Immature natural killer cell (primary cell): ENCODE measurements at regions not wholly inside any gene's neighbourhood (a gene's known extent, or its start where the extent isn't known, plus 50 kb on each side); places are given as distances from the start of the nearest gene placed in this dataset.

ENCODE experiments used
- DNase-seq, 3 donors: peaks; one replicate each; pipeline ENCODE4 v3.0.0; 2022; ENCODE audit warnings: mixed read lengths in 1 of 3
- H3K27ac Mint-ChIP-seq, 6 donors: one replicate each; pipeline ENCODE4 v1.8.0; 2020; ENCODE audit warnings: mixed read lengths in 6 of 6, mild to moderate bottlenecking in 5 of 6, inconsistent platforms in 4 of 6, moderate library complexity in 3 of 6
- H3K27me3 Mint-ChIP-seq, 3 donors: one replicate each; pipeline ENCODE4 v1.8.0; 2020 to 2021; ENCODE audit warnings: low read depth in 3 of 3, mild to moderate bottlenecking in 3 of 3, mixed read lengths in 3 of 3, moderate library complexity in 3 of 3, inconsistent platforms in 1 of 3
- H3K36me3 Mint-ChIP-seq, 3 donors: one replicate each; pipeline ENCODE4 v1.8.0; 2020; ENCODE audit warnings: mixed read lengths in 3 of 3, inconsistent platforms in 2 of 3, mild to moderate bottlenecking in 2 of 3
- H3K4me1 Mint-ChIP-seq, 2 donors: one replicate each; pipeline ENCODE4 v1.8.0; 2020; ENCODE audit warnings: inconsistent platforms in 2 of 2, mild to moderate bottlenecking in 2 of 2, mixed read lengths in 2 of 2, moderate library complexity in 1 of 2
- H3K4me3 Mint-ChIP-seq, 5 donors: one replicate each; pipeline ENCODE4 v1.8.0; 2020; ENCODE audit warnings: mild to moderate bottlenecking in 5 of 5, mixed read lengths in 5 of 5, inconsistent platforms in 3 of 5, moderate library complexity in 3 of 5
- H3K9me3 Mint-ChIP-seq, 6 donors: one replicate each; pipeline ENCODE4 v1.8.0; 2020; ENCODE audit warnings: mild to moderate bottlenecking in 6 of 6, mixed read lengths in 6 of 6, inconsistent platforms in 4 of 6, moderate library complexity in 3 of 6

DNA sequence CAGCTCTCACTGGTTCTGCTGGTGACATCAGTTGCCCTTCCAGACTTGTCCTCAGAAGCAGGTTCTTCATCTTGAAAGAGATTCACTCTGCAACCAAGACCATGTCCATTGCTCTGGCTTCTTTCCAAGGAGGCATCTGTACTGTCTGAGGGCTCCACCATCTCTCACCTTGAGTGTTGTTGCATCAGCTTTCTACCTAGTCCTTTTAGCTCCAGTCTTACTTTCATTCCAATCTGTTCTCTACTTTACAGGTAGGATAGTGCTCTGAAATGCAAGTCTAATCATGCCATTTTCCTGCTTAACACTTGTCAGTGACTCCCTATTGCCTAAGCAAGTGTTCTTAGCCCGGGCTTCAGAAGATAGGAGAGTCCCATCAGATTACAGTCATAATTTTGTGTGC is 117.7 kb downstream of the EN1 start:
- Mint-ChIP-seq H3K36me3 (no peaks in the 10 kb centered on the region), H3K27me3 (peaks cover 0 to 6% (median 4%) of the 10 kb centered on the region in 3 donors), H3K27ac (no peak overlapping the region), H3K4me1 (no peaks in the 10 kb centered on the region), H3K9me3 (peaks cover 0 to 8% (median 4%) of the 10 kb centered on the region in 6 donors), H3K4me3 (no peak overlapping the region)
- DNase-seq, result no peak

DNA sequence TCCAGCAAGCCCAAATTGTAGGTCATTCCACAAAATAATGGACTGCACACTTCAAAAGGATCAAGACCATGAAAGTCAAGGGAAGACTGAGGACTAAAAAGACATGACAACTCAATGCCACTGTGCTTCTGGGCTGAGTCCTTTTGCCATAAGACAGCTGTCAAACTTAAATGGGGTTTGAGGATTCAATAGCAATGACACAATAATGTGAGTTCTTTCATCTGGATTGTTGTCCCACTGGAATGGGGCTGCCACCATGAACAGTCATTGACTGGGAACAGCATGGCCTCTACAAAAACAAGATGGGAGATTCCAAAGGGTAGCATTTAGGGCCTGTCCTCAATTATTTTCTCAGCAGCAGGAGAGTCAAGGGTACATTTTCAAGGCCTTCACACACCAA is 118.5 kb downstream of the EN1 start:
- H3K27me3 Mint-ChIP-seq, result peaks cover 0 to 6% (median 3%) of the 10 kb centered on the region in 3 donors
- no peaks in the 10 kb centered on the region for H3K4me1 Mint-ChIP-seq
- H3K27ac Mint-ChIP-seq, result no peak overlapping the region
- H3K9me3 Mint-ChIP-seq, result peaks cover 0 to 8% (median 4%) of the 10 kb centered on the region in 6 donors
- DNase-seq, result no peak
- no peaks in the 10 kb centered on the region for H3K36me3 Mint-ChIP-seq
- no peak overlapping the region for H3K4me3 Mint-ChIP-seq

DNA sequence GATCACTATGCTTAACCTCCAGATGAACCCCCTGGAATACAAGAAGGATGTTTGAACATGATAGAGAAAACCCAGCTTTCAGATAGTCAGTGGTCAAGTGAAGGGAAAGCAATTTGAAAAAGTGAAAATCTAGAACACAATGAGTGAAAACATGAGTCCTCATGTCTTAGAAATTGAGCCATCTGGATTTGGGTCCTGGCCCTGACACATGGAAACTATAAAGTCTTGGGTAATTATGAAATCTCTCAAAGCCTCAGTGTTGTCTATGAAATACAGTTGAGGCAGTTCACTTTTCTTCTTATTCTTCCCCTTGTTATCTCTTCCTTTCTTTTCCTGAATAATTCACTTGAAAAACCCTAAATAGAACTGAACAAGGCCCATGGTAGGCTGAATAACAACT is 120.6 kb downstream of the EN1 start:
- H3K27me3 Mint-ChIP-seq, result peaks cover 0 to 6% (median 4%) of the 10 kb centered on the region in 3 donors
- no peaks in the 10 kb centered on the region for H3K4me1 Mint-ChIP-seq
- peaks cover 0 to 8% (median 3%) of the 10 kb centered on the region in 6 donors for H3K9me3 Mint-ChIP-seq

DNA sequence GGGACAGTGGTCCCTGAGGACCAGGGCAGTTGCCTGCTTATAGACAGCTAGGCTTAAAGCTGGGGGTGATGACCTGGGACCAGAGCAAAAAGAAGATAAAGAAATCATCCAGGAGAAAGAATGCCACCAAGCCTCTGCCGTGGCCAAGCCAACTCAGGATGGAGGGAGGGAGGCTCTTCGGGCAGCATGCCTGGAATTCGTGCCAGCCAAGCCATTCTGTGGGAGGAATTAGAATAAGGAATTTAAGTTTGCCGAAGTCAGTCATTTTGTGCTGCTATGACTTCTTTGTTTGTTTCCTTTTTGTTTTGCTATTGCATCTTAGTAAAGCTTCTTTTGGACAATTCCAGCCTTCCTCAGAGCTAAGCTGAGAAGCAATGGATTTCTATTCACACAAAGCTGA is 124.1 kb downstream of the EN1 start:
- H3K36me3 Mint-ChIP-seq, result no peaks in the 10 kb centered on the region
- H3K4me3 Mint-ChIP-seq, result no peak overlapping the region

More for the DNA sequence above, 120.6 kb downstream of the EN1 start:
- H3K4me3 Mint-ChIP-seq, result no peak overlapping the region
- no peak for DNase-seq
- no peak overlapping the region for H3K27ac Mint-ChIP-seq
- no peaks in the 10 kb centered on the region for H3K36me3 Mint-ChIP-seq

DNA sequence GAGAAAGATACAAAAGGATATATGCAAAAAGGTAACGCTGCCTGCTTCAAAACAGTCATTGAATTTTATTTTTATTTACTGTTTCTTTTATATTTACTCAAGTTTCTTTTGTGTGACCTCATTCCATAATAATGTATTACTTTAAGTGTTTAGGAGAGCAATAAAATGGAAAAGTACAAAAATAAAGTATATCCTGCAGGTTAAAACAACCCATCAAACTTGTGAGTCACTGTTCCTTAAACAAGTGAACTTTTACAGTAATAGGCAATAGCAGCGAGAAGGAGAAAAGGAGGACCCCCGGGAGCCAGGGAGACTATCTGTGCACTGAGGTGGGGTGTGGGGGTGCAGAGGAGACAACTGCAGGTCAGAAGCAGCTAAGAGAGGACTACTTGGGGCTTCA is 124.5 kb downstream of the EN1 start:
- no peak for DNase-seq
- H3K4me3 Mint-ChIP-seq, result no peak overlapping the region
- peaks cover 0 to 4% (median 3%) of the 10 kb centered on the region in 6 donors for H3K9me3 Mint-ChIP-seq
- H3K27me3 Mint-ChIP-seq, result peaks cover 0 to 4% (median 4%) of the 10 kb centered on the region in 3 donors
- no peak overlapping the region for H3K27ac Mint-ChIP-seq
- H3K36me3 Mint-ChIP-seq, result no peaks in the 10 kb centered on the region
- no peaks in the 10 kb centered on the region for H3K4me1 Mint-ChIP-seq

More for the DNA sequence above, 124.1 kb downstream of the EN1 start:
- Mint-ChIP-seq H3K27me3 (peaks cover 0 to 4% (median 4%) of the 10 kb centered on the region in 3 donors), H3K27ac (no peak overlapping the region), H3K9me3 (peaks cover 0 to 4% (median 3%) of the 10 kb centered on the region in 6 donors), H3K4me1 (no peaks in the 10 kb centered on the region)
- DNase-seq, result no peak

DNA sequence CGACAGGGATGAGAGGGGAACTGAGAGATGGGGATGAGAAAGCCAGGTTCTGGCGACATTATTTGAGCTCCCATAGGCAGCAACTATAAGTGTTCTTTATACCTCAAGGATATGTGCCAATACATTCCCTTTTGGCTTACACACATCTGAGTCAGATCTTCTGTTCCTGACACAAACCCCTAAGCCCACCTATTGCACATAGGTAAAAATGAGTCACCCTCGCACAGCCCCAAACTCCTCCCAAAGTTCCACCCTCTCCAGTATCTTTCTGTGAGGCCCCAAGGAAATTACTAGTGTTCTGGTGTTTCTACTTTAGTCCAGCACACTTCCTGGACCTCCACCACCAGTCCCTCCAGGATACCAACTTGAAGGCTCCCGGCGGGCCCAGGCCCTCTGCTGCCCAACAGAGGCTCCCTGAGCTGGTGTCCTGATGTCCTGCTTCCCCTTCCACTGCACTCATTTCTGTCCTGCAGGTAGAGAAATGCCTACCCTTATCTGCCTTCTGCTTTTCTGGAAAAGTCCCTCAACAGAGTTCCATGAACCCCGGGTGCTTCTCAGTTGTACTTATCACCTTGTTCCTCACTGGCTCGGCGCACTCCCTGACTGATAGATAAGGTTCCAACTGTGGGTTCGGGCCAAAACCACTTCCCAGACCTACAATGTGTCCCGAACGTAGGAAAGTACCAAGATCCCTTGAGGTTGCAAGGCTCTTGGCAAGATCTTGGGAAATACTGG is 125.5 kb downstream of the EN1 start:
- peaks cover 0 to 2% (median 0%) of the 10 kb centered on the region in 6 donors for H3K9me3 Mint-ChIP-seq
- H3K36me3 Mint-ChIP-seq, result no peaks in the 10 kb centered on the region
- peaks cover 0 to 4% (median 3%) of the 10 kb centered on the region in 3 donors for H3K27me3 Mint-ChIP-seq
- peak overlapping the region in 1 of 6 donors; percentile 19 for H3K27ac Mint-ChIP-seq
- no peaks in the 10 kb centered on the region for H3K4me1 Mint-ChIP-seq
- H3K4me3 Mint-ChIP-seq, result no peak overlapping the region
- no peak for DNase-seq

DNA sequence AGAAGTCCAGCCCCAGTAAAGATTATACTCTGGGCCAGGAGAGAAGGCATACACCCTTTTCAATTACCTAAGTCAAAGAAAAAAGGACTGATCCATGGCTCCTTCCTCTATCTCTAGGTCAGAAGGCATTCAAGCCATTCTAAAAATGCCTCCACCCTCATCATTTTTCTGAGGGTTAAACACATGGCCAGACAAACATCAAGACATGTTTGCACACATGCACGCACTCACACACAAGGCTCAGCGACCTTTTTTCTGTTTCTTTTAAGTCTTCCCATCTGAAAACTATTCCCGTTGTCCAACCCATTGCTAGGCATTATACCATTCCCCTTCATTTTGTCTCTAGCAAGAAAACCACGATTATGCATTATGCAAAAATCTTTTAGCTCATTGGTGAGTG is 126.6 kb downstream of the EN1 start:
- Mint-ChIP-seq H3K4me3 (no peak overlapping the region), H3K9me3 (peaks cover 0 to 2% (median 0%) of the 10 kb centered on the region in 6 donors), H3K27me3 (peaks cover 0 to 3% (median 2%) of the 10 kb centered on the region in 3 donors), H3K36me3 (no peaks in the 10 kb centered on the region), H3K27ac (no peak overlapping the region), H3K4me1 (no peaks in the 10 kb centered on the region)
- DNase-seq, result no peak

DNA sequence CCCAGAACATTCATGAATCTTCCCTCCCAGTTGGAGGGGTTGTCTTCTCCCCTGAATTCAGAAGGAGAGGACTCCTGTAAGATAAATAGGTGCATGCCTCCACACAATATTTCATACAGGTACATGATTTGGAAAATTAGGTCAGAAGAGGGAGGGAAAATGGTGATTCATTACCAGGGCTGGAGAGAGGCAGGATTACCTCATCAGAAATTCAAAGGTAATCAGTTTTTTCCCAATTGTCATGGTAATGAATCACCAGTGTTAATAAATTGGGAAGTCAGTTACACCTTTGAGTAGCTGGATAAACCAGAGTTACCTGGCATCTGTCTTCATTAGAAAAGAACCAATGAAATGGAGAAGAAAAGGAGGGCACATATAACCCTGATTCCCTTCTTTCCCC is 128.5 kb downstream of the EN1 start:
- Mint-ChIP-seq H3K27me3 (peaks cover 0 to 2% (median 2%) of the 10 kb centered on the region in 3 donors), H3K27ac (no peak overlapping the region), H3K4me1 (no peaks in the 10 kb centered on the region), H3K4me3 (no peak overlapping the region), H3K36me3 (no peaks in the 10 kb centered on the region), H3K9me3 (no peaks in the 10 kb centered on the region)
- DNase-seq, result no peak

DNA sequence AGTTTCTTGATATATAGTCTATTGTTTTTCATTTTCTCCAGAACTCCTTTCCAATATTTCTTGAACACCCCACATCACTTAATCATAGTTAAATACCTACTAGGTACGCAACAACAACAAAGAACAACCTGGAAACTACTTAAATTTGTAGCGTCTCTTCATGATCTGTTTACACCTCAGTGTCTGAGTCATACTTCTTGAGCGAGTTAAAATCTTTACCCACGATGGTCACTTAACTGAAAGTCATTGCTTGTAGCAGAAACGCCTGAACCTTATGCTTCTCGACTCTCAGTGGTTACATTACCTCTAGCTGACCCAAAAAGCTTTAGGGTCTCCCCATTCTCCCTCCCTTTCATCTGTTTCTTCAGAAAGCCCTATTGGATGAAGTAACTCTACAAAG is 131.3 kb downstream of the EN1 start:
- H3K27ac Mint-ChIP-seq, result no peak overlapping the region
- no peaks in the 10 kb centered on the region for H3K9me3 Mint-ChIP-seq
- H3K27me3 Mint-ChIP-seq, result peaks cover 0 to 2% (median 2%) of the 10 kb centered on the region in 3 donors
- DNase-seq, result no peak
- no peaks in the 10 kb centered on the region for H3K4me1 Mint-ChIP-seq
- no peak overlapping the region for H3K4me3 Mint-ChIP-seq
- no peaks in the 10 kb centered on the region for H3K36me3 Mint-ChIP-seq

DNA sequence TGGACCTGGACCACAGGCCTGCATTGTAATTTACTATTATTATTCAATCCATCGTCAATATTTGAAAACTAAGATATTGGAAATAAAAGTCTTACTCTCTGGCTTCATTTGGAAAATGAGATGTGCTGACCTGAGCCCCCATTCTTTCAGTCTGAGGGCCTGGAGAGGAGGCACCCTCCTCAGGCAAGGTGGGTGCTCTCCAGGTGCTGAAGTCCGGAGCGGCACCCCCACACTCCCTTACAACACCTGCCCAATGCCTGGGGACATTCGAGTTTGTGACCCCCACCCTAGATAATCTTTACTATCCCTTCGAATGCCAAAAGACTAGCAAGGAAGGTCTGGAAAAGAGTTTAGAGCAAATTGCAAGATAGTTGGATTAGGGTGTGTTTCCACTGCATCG is 133.3 kb downstream of the EN1 start:
- Mint-ChIP-seq H3K9me3 (no peaks in the 10 kb centered on the region), H3K27ac (no peak overlapping the region), H3K36me3 (no peaks in the 10 kb centered on the region), H3K27me3 (peaks cover 0 to 4% (median 3%) of the 10 kb centered on the region in 3 donors), H3K4me1 (no peaks in the 10 kb centered on the region), H3K4me3 (no peak overlapping the region)
- DNase-seq, result no peak

DNA sequence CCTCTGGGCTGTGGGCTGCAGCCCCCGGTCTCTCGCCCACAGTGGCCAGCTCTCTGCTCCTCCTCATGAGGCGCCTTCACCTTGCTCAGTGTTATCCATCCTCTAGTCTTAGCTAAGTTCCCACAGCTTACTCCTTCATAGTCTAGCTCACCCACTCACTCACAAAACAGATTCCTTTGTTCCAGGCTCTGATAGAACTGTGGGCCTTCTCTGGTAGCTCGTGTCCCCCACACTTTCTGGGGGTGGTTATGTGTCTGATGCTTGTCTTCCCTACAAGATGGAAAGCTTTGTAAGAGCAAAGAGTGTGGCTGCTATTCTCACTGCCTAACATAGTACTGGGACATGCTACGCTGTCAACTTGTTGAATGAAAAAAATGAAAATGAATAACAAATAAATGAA is 135.8 kb downstream of the EN1 start:
- Mint-ChIP-seq H3K4me1 (no peaks in the 10 kb centered on the region), H3K27ac (no peak overlapping the region), H3K4me3 (no peak overlapping the region)

DNA sequence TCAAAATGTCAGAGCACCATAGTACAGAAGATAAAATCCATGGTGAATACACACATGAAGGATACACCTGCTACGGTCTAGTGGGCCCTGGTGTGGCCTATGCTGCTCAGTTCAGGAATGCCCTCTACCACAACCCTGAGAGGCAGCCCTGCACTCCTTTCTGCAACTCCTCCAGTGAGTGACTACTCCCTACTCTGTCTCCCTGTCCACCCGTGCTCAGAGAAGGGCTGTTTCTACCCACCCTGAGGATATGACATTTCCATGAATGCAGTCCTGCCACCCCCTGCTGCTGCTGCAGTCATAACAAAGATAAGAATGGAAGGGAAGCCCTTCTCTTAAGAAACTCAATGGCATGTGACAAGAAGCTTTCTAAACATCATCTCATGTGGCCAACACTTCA is 137.0 kb downstream of the EN1 start:
- no peak for DNase-seq
- Mint-ChIP-seq H3K4me1 (no peaks in the 10 kb centered on the region), H3K36me3 (no peaks in the 10 kb centered on the region), H3K4me3 (no peak overlapping the region), H3K27me3 (peaks cover 2 to 10% (median 3%) of the 10 kb centered on the region in 3 donors), H3K27ac (no peak overlapping the region), H3K9me3 (peaks cover 0 to 2% (median 0%) of the 10 kb centered on the region in 6 donors)

More for the DNA sequence above, 135.8 kb downstream of the EN1 start:
- Mint-ChIP-seq H3K27me3 (peaks cover 2 to 8% (median 4%) of the 10 kb centered on the region in 3 donors), H3K36me3 (no peaks in the 10 kb centered on the region), H3K9me3 (peaks cover 0 to 2% (median 0%) of the 10 kb centered on the region in 6 donors)
- no peak for DNase-seq

DNA sequence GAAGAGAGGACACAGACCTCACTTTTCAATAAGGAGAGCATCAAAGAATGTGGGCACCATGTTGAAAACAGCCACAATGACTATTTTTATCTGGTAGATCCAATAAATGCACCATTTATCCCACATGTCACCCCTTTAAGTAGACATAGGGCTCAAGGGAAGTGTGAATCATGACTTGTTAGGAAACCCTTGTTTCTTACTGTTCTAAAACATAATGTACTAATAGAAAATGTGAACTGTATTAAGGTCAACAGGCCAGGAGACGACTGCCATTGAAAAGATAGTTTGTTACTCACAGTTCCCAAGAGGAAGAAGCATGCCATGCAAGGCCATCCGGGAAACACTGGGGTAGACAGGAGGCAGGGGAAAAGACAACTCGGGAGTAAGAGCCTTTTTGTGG is 137.7 kb downstream of the EN1 start:
- H3K27ac Mint-ChIP-seq, result no peak overlapping the region
- DNase-seq, result no peak
- H3K27me3 Mint-ChIP-seq, result peaks cover 2 to 12% (median 3%) of the 10 kb centered on the region in 3 donors
- no peak overlapping the region for H3K4me3 Mint-ChIP-seq
- peaks cover 0 to 3% (median 0%) of the 10 kb centered on the region in 6 donors for H3K9me3 Mint-ChIP-seq
- no peaks in the 10 kb centered on the region for H3K4me1 Mint-ChIP-seq
- H3K36me3 Mint-ChIP-seq, result no peaks in the 10 kb centered on the region

DNA sequence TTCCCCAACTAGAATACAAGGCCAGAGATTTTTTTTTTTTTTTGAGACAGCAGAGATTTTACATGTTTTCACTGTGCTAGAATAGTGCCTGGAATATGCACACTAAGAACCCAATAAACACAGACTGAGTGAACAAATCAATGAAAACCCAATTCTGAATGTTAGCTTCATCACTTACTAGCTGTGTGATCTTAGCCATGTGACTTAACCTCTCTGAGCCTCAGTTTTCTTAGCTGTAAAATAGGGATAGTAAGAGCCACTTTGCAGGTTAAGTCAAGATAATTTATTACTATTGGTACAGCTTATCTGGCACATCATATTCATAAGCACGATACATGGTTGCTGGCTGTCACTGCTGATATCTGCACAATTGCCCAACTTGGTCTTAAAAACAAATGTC is 140.6 kb downstream of the EN1 start:
- Mint-ChIP-seq H3K4me1 (no peaks in the 10 kb centered on the region), H3K36me3 (no peaks in the 10 kb centered on the region), H3K4me3 (no peak overlapping the region), H3K27me3 (peaks cover 2 to 10% (median 3%) of the 10 kb centered on the region in 3 donors), H3K9me3 (peaks cover 0 to 4% (median 0%) of the 10 kb centered on the region in 6 donors), H3K27ac (no peak overlapping the region)
- DNase-seq, result no peak

DNA sequence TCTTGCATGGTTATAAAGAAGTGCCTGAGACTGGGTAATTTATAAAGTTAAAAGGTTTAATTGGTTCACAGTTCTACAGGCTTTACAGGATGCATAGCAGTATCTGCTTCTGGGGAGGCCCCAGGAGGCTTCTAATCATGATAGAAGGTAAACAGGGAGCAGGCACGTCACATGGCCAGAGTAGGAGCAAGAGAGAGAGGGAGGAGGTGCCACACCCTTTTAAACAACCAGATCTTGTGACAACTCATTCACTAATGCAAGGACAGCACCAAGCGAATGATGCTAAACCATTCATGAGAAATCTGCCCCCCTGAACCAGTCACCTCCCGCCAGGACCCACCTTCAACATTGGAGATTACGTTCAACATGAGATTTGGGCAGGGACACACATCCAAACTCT is 141.1 kb downstream of the EN1 start:
- no peaks in the 10 kb centered on the region for H3K36me3 Mint-ChIP-seq
- H3K27me3 Mint-ChIP-seq, result peaks cover 2 to 10% (median 4%) of the 10 kb centered on the region in 3 donors
- DNase-seq, result no peak
- no peaks in the 10 kb centered on the region for H3K4me1 Mint-ChIP-seq
- no peak overlapping the region for H3K4me3 Mint-ChIP-seq
- peaks cover 0 to 5% (median 0%) of the 10 kb centered on the region in 6 donors for H3K9me3 Mint-ChIP-seq
- H3K27ac Mint-ChIP-seq, result no peak overlapping the region
